Ishikawa (cell line): ENCODE measurements at regions not wholly inside any gene's neighbourhood (a gene's known extent, or its start where the extent isn't known, plus 50 kb on each side); places are given as distances from the start of the nearest gene placed in this dataset.

Experiments
- CEBPB ChIP-seq: IDR thresholded peaks from 2 replicates; pipeline ENCODE4 v1.6.1; 2012
- EGR1 ChIP-seq: IDR thresholded peaks from 2 replicates; pipeline ENCODE4 v1.6.1; 2012
- TAF1 ChIP-seq: IDR thresholded peaks from 2 replicates; pipeline ENCODE4 v1.6.1; 2012; ENCODE audit warnings: low read depth, mild to moderate bottlenecking
- YY1 ChIP-seq: IDR thresholded peaks from 2 replicates; pipeline ENCODE4 v1.6.1; 2012; ENCODE audit warnings: low read depth

DNA sequence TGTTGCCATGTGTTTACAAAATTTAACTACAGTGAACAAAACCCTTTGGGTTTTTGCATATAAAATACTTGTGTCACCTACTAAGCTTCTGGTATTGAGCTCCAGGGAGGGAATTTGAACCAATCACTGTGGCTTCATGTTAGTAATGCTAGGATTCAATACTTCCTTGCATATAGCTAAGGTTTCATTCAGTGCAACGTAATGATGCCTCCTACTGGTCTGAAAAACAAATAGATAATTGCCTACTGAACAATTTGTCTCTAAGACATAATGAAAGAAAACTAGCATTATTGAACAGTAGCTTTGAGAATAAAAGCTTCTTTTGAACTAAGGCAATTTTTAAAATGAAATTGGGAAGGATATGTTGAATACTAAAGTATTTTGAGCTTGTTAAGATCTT is 244.4 kb downstream of the ZWINT start:
- TF ChIP-seq TAF1 (no peak), EGR1 (no peak), CEBPB (no peak), YY1 (no peak)
